ENCODE measurements at regions not wholly inside any gene's neighbourhood (a gene's known extent, or its start where the extent isn't known, plus 50 kb on each side); places are given as distances from the start of the nearest gene placed in this dataset.
"Not testable (repeated sequence)": the region's sequence is repeated elsewhere in the genome, so short reads cannot be mapped to it uniquely, and the experiment has no call there.

DNA sequence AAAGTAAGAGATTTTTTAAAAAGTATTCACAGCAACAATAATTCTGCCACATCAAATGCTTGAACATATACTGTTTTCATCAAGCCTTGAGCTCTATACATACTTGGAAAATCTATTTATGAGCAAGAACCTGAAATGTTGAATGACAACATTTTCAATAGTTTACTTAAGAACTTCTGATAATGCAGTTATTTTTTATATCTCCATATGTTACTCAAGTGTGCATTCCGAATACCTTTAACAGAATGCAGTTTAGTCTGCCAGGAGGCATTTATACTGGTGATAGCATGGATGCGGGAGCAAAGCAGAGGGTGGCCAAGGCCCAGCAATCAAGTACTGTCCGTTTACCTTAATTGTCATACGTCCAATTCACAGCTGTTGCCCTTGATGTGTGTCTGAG, 589.5 kb downstream of the KCTD12 start:
- no peak overlapping the region for H3K4me3 ChIP-seq
- H3K9me3 ChIP-seq (ENCODE audit: low read depth, low read length): no peaks in the 10 kb centered on the region
- no peak for TF ChIP-seq EZH2 (IDR thresholded peaks at IDR 0.05)
- no peak for TF ChIP-seq FOXP2 (optimal IDR thresholded peaks at IDR 0.05; ENCODE audit: control extremely low read depth, extremely low read length, insufficient read depth)
- TF ChIP-seq POLR2AphosphoS5 (IDR thresholded peaks at IDR 0.05; ENCODE audit: borderline replicate concordance, low read depth, low read length): no peak
- no peak overlapping the region for H3K9ac ChIP-seq (ENCODE audit: insufficient read length)
- DNase-seq (ENCODE audit: low read depth, low spot score): no peak
- no peak overlapping the region for H3K27ac ChIP-seq
- H3K36me3 ChIP-seq (ENCODE audit: insufficient read depth, low read length): no peaks in the 10 kb centered on the region

- DNase-seq (ENCODE audit: low read depth, low spot score); H3K9me3 ChIP-seq (ENCODE audit: low read depth, low read length); H3K4me3 ChIP-seq; H3K36me3 ChIP-seq (ENCODE audit: insufficient read depth, low read length); H3K27ac ChIP-seq; H3K9ac ChIP-seq (ENCODE audit: insufficient read length): not testable (repeated sequence)
Measured at GRCh38 chr13:76295020-76295419, 591.2 kb downstream of the KCTD12 start.

GRCh38 chr13:76293751-76294150, 592.5 kb downstream of the KCTD12 start:
- H3K27ac ChIP-seq: no peak overlapping the region
- H3K9ac ChIP-seq (ENCODE audit: insufficient read length): no peak overlapping the region
- no peaks in the 10 kb centered on the region for H3K36me3 ChIP-seq (ENCODE audit: insufficient read depth, low read length)
- DNase-seq (ENCODE audit: low read depth, low spot score): no peak
- H3K4me3 ChIP-seq: no peak overlapping the region
- H3K9me3 ChIP-seq (ENCODE audit: low read depth, low read length): no peaks in the 10 kb centered on the region
- TF ChIP-seq EZH2 (IDR thresholded peaks at IDR 0.05) (no peak), POLR2AphosphoS5 (IDR thresholded peaks at IDR 0.05; ENCODE audit: borderline replicate concordance, low read depth, low read length) (no peak), FOXP2 (optimal IDR thresholded peaks at IDR 0.05; ENCODE audit: control extremely low read depth, extremely low read length, insufficient read depth) (no peak)

- TF ChIP-seq POLR2AphosphoS5 (IDR thresholded peaks at IDR 0.05; ENCODE audit: borderline replicate concordance, low read depth, low read length): no peak
- no peak for TF ChIP-seq FOXP2 (optimal IDR thresholded peaks at IDR 0.05; ENCODE audit: control extremely low read depth, extremely low read length, insufficient read depth)
- TF ChIP-seq EZH2 (IDR thresholded peaks at IDR 0.05): no peak
- H3K9me3 ChIP-seq (ENCODE audit: low read depth, low read length): no peaks in the 10 kb centered on the region
- H3K36me3 ChIP-seq (ENCODE audit: insufficient read depth, low read length): no peaks in the 10 kb centered on the region
- no peak overlapping the region for H3K4me3 ChIP-seq
- DNase-seq (ENCODE audit: low read depth, low spot score): no peak
- H3K27ac ChIP-seq: no peak overlapping the region
- H3K9ac ChIP-seq (ENCODE audit: insufficient read length): no peak overlapping the region
Measured at GRCh38 chr13:76293346-76293745, 592.9 kb downstream of the KCTD12 start.

- no peaks in the 10 kb centered on the region for H3K36me3 ChIP-seq (ENCODE audit: insufficient read depth, low read length)
- no peak overlapping the region for H3K9ac ChIP-seq (ENCODE audit: insufficient read length)
- no peak overlapping the region for H3K4me3 ChIP-seq
- TF ChIP-seq EZH2 (IDR thresholded peaks at IDR 0.05): no peak
- TF ChIP-seq FOXP2 (optimal IDR thresholded peaks at IDR 0.05; ENCODE audit: control extremely low read depth, extremely low read length, insufficient read depth): no peak
- no peak for TF ChIP-seq POLR2AphosphoS5 (IDR thresholded peaks at IDR 0.05; ENCODE audit: borderline replicate concordance, low read depth, low read length)
- no peaks in the 10 kb centered on the region for H3K9me3 ChIP-seq (ENCODE audit: low read depth, low read length)
- no peak overlapping the region for H3K27ac ChIP-seq
- DNase-seq (ENCODE audit: low read depth, low spot score): no peak
Measured at GRCh38 chr13:76292726-76293125, 593.5 kb downstream of the KCTD12 start.

- H3K27ac ChIP-seq: no peak overlapping the region
- H3K4me3 ChIP-seq: no peak overlapping the region
- no peaks in the 10 kb centered on the region for H3K36me3 ChIP-seq (ENCODE audit: insufficient read depth, low read length)
- H3K9ac ChIP-seq (ENCODE audit: insufficient read length): no peak overlapping the region
- no peak for TF ChIP-seq EZH2 (IDR thresholded peaks at IDR 0.05)
- no peak for TF ChIP-seq POLR2AphosphoS5 (IDR thresholded peaks at IDR 0.05; ENCODE audit: borderline replicate concordance, low read depth, low read length)
- no peak for TF ChIP-seq FOXP2 (optimal IDR thresholded peaks at IDR 0.05; ENCODE audit: control extremely low read depth, extremely low read length, insufficient read depth)
- no peak for DNase-seq (ENCODE audit: low read depth, low spot score)
- no peaks in the 10 kb centered on the region for H3K9me3 ChIP-seq (ENCODE audit: low read depth, low read length)
Measured at GRCh38 chr13:76292031-76292430, 594.2 kb downstream of the KCTD12 start.

- Histone ChIP-seq H3K9me3 (ENCODE audit: low read depth, low read length) (no peaks in the 10 kb centered on the region), H3K36me3 (ENCODE audit: insufficient read depth, low read length) (no peaks in the 10 kb centered on the region), H3K27ac (no peak overlapping the region), H3K9ac (ENCODE audit: insufficient read length) (no peak overlapping the region), H3K4me3 (no peak overlapping the region)
- DNase-seq (ENCODE audit: low read depth, low spot score): no peak
- TF ChIP-seq EZH2 (IDR thresholded peaks at IDR 0.05): no peak
- TF ChIP-seq POLR2AphosphoS5 (IDR thresholded peaks at IDR 0.05; ENCODE audit: borderline replicate concordance, low read depth, low read length): no peak
- TF ChIP-seq FOXP2 (optimal IDR thresholded peaks at IDR 0.05; ENCODE audit: control extremely low read depth, extremely low read length, insufficient read depth): no peak
Measured at GRCh38 chr13:76289558-76289957, 596.6 kb downstream of the KCTD12 start.

DNA sequence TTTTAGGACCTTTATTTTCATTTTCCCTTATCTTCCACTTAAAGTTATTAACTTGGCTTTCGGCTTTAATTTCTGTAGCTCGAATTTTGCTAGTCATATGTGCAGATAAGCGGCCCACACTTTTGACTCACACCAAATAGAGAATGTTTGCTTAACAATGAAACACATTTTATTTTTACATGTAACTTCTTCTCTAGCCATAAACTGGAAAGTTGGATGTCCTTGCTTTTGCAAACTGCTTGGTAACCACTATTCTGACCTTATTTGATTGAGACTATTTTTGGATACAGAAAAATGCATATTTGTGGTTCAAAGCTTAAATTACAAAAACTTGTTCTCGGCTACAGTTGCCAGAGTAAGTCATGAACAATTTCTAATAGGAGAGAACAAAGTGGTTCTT, 600.0 kb downstream of the KCTD12 start:
- H3K27ac ChIP-seq: no peak overlapping the region
- H3K9me3 ChIP-seq (ENCODE audit: low read depth, low read length): no peaks in the 10 kb centered on the region
- no peaks in the 10 kb centered on the region for H3K36me3 ChIP-seq (ENCODE audit: insufficient read depth, low read length)
- TF ChIP-seq POLR2AphosphoS5 (IDR thresholded peaks at IDR 0.05; ENCODE audit: borderline replicate concordance, low read depth, low read length) (no peak), FOXP2 (optimal IDR thresholded peaks at IDR 0.05; ENCODE audit: control extremely low read depth, extremely low read length, insufficient read depth) (no peak), EZH2 (IDR thresholded peaks at IDR 0.05) (no peak)
- H3K4me3 ChIP-seq: no peak overlapping the region
- no peak overlapping the region for H3K9ac ChIP-seq (ENCODE audit: insufficient read length)
- DNase-seq (ENCODE audit: low read depth, low spot score): no peak

- H3K9me3 ChIP-seq (ENCODE audit: low read depth, low read length): no peaks in the 10 kb centered on the region
- TF ChIP-seq EZH2 (IDR thresholded peaks at IDR 0.05) (no peak), FOXP2 (optimal IDR thresholded peaks at IDR 0.05; ENCODE audit: control extremely low read depth, extremely low read length, insufficient read depth) (no peak), POLR2AphosphoS5 (IDR thresholded peaks at IDR 0.05; ENCODE audit: borderline replicate concordance, low read depth, low read length) (no peak)
Measured at GRCh38 chr13:76285463-76285862, 600.7 kb downstream of the KCTD12 start.

DNA sequence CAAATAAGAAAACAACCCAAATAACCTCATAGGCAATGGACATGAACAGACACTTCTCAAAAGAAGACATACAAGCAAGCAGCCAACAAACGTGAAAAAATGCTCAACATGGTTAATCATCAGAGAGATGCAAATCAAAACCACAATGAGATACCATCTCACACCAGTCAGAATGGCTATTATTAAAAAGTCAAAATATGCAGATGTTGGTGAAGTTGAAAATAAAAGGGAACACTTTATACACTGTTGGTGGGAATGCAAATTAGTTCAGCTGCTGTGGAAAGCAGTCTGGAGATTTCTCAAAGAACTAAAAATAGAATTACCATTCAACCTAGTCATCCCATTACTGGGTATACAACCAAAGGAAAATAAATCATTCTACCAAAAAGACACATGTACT, 606.4 kb downstream of the KCTD12 start:
- H3K9ac ChIP-seq (ENCODE audit: insufficient read length); H3K27ac ChIP-seq; DNase-seq (ENCODE audit: low read depth, low spot score); H3K36me3 ChIP-seq (ENCODE audit: insufficient read depth, low read length); H3K9me3 ChIP-seq (ENCODE audit: low read depth, low read length); H3K4me3 ChIP-seq: not testable (repeated sequence)

More at GRCh38 chr13:76285463-76285862, 600.7 kb downstream of the KCTD12 start:
- no peak for DNase-seq (ENCODE audit: low read depth, low spot score)
- H3K9ac ChIP-seq (ENCODE audit: insufficient read length): no peak overlapping the region
- no peak overlapping the region for H3K27ac ChIP-seq
- no peaks in the 10 kb centered on the region for H3K36me3 ChIP-seq (ENCODE audit: insufficient read depth, low read length)
- no peak overlapping the region for H3K4me3 ChIP-seq
